HEK293T (cell line): ENCODE measurements at regions not wholly inside any gene's neighbourhood (a gene's known extent, or its start where the extent isn't known, plus 50 kb on each side); places are given as distances from the start of the nearest gene placed in this dataset.

ENCODE experiments used
- NFRKB ChIP-seq: fragments of 450-650 bp; IDR thresholded peaks from 2 replicates; pipeline ENCODE4 v1.6.1; 2016; ENCODE audit warnings: mild to moderate bottlenecking, moderate library complexity
- SUZ12 ChIP-seq: fragments of 450-650 bp; IDR thresholded peaks from 2 replicates; pipeline ENCODE4 v1.6.1; 2016; ENCODE audit warnings: mild to moderate bottlenecking
- ZNF384 ChIP-seq: fragments of 450-650 bp; IDR thresholded peaks from 2 replicates; pipeline ENCODE4 v1.6.1; 2016

GRCh38 chr21:15276243-15276642, 211.4 kb upstream of the NRIP1 start:
- TF ChIP-seq SUZ12 (no peak), NFRKB (no peak), ZNF384 (no peak)
